ENCODE measurements at regions not wholly inside any gene's neighbourhood (a gene's known extent, or its start where the extent isn't known, plus 50 kb on each side); places are given as distances from the start of the nearest gene placed in this dataset.

- whole genome bisulfite sequencing (ENCODE audit: insufficient coverage), result 100% methylated on average over 2 of the region's 3 CpGs
- no peaks in the 10 kb centered on the region for H3K79me2 ChIP-seq (ENCODE audit: insufficient read depth, low read length)
- H4K20me1 ChIP-seq (ENCODE audit: insufficient read depth, low read length), result no peaks in the 10 kb centered on the region
- Mint-ChIP-seq H3K36me3 (peaks cover 0 to 3% of the 10 kb centered on the region in 2 donors), H3K4me1 (peaks cover 40% of the 10 kb centered on the region), H3K9me3 (peaks cover 0 to 2% (median 0%) of the 10 kb centered on the region in 7 donors), H3K4me3 (no peak overlapping the region), H3K27ac (peak overlapping the region in 6 of 7 donors; percentile 27 to 93 (median 74)), H3K27me3 (ENCODE audit: low read depth in 3 of 3) (peaks cover 0 to 4% (median 2%) of the 10 kb centered on the region in 3 donors)
- H3K9ac ChIP-seq (ENCODE audit: insufficient read depth, low read length, poor library complexity, severe bottlenecking), result peak overlapping the region; percentile 2
- no peaks in the 10 kb centered on the region for H3K27me3 ChIP-seq (ENCODE audit: control insufficient read depth in 2 of 2, insufficient read depth in 2 of 2, low read length in 2 of 2)
- H3K4me3 ChIP-seq (replicated peaks in 1 of 3; ENCODE audit: low read depth in 2 of 3, low read length in 3 of 3), result no peak overlapping the region
- peaks cover 26 to 27% of the 10 kb centered on the region in 2 donors for H3K4me1 ChIP-seq (ENCODE audit: control insufficient read depth in 1 of 2, insufficient read depth in 2 of 2, low read length in 2 of 2)
- peak overlapping the region; percentile 22 to 58 for H3K27ac ChIP-seq (ENCODE audit: low read depth in 1 of 2, low read length in 2 of 2)
- peak overlapping the region; percentile 14 for H3K4me2 ChIP-seq (replicated peaks; ENCODE audit: extremely low read depth, low read length, poor library complexity, severe bottlenecking)
- no peak for DNase-seq
- H2AFZ ChIP-seq (ENCODE audit: insufficient read depth, low read depth, low read length, poor library complexity, severe bottlenecking), result peak overlapping the region; percentile 74
- H3K9me3 ChIP-seq (replicated peaks in 1 of 2; ENCODE audit: control insufficient read depth in 1 of 2, insufficient read depth in 1 of 2, low read length in 2 of 2), result no peaks in the 10 kb centered on the region
- intact Hi-C loops (cut with micrococcal nuclease), result loop anchor here in 1 of 2 donors (10.0 kb wide), 1 partner anchor 60 kb away; no protein-coding TSS in a partner anchor
- no peak for TF ChIP-seq CTCF (IDR thresholded peaks at IDR 0.05)
- no peaks in the 10 kb centered on the region for H3K36me3 ChIP-seq (replicated peaks in 1 of 2; ENCODE audit: control insufficient read depth in 1 of 2, insufficient read depth in 2 of 2, low read length in 2 of 2)
These were observed 253.5 kb downstream of the SHQ1 start for GRCh38 chr3:72594615-72595215.

GRCh38 chr3:72593881-72594397 lies 254.3 kb downstream of the SHQ1 start:
- Mint-ChIP-seq H3K36me3 (peaks cover 0 to 3% of the 10 kb centered on the region in 2 donors), H3K27ac (peak overlapping the region; percentile 47 to 93 (median 84)), H3K27me3 (ENCODE audit: low read depth in 3 of 3) (peaks cover 0 to 4% (median 2%) of the 10 kb centered on the region in 3 donors), H3K9me3 (no peaks in the 10 kb centered on the region), H3K4me3 (no peak overlapping the region), H3K4me1 (peaks cover 33% of the 10 kb centered on the region)
- no peaks in the 10 kb centered on the region for H3K36me3 ChIP-seq (replicated peaks in 1 of 2; ENCODE audit: control insufficient read depth in 1 of 2, insufficient read depth in 2 of 2, low read length in 2 of 2)
- DNase-seq, result peak; percentile 73 to 84 (median 75)
- H3K9me3 ChIP-seq (replicated peaks in 1 of 2; ENCODE audit: control insufficient read depth in 1 of 2, insufficient read depth in 1 of 2, low read length in 2 of 2), result no peaks in the 10 kb centered on the region
- no peaks in the 10 kb centered on the region for H3K27me3 ChIP-seq (ENCODE audit: control insufficient read depth in 2 of 2, insufficient read depth in 2 of 2, low read length in 2 of 2)
- H2AFZ ChIP-seq (ENCODE audit: insufficient read depth, low read depth, low read length, poor library complexity, severe bottlenecking), result peak overlapping the region; percentile 74
- H3K4me1 ChIP-seq (ENCODE audit: control insufficient read depth in 1 of 2, insufficient read depth in 2 of 2, low read length in 2 of 2), result peaks cover 22 to 25% of the 10 kb centered on the region in 2 donors
- peak overlapping the region; percentile 2 for H3K9ac ChIP-seq (ENCODE audit: insufficient read depth, low read length, poor library complexity, severe bottlenecking)
- peak overlapping the region; percentile 25 to 58 for H3K27ac ChIP-seq (ENCODE audit: low read depth in 1 of 2, low read length in 2 of 2)
- intact Hi-C loops (cut with micrococcal nuclease), result loop anchor here in 1 of 2 donors (10.0 kb wide), 1 partner anchor 61 kb away; no protein-coding TSS in a partner anchor
- no peak for TF ChIP-seq CTCF (IDR thresholded peaks at IDR 0.05)
- no peaks in the 10 kb centered on the region for H3K79me2 ChIP-seq (ENCODE audit: insufficient read depth, low read length)
- no peak overlapping the region for H3K4me3 ChIP-seq (replicated peaks in 1 of 3; ENCODE audit: low read depth in 2 of 3, low read length in 3 of 3)
- H4K20me1 ChIP-seq (ENCODE audit: insufficient read depth, low read length), result no peaks in the 10 kb centered on the region
- 89% methylated on average over 3 of the region's 5 CpGs for WGBS (ENCODE audit: insufficient coverage)
- H3K4me2 ChIP-seq (replicated peaks; ENCODE audit: extremely low read depth, low read length, poor library complexity, severe bottlenecking), result peak overlapping the region; percentile 14
